GM19035 (cell line): ENCODE measurements at regions not wholly inside any gene's neighbourhood (a gene's known extent, or its start where the extent isn't known, plus 50 kb on each side); places are given as distances from the start of the nearest gene placed in this dataset.
A peak's percentile ranks its signal among the peaks of the same experiment; 100 is the strongest.
"Not testable (repeated sequence)": the region's sequence is repeated elsewhere in the genome, so short reads cannot be mapped to it uniquely, and the experiment has no call there.

ENCODE experiments used
- ATAC-seq: cut with Tn5 transposase; IDR thresholded peaks from one replicate; pipeline ENCODE4 v1.9.1; 2021; ENCODE audit not compliant: unreplicated experiment

DNA sequence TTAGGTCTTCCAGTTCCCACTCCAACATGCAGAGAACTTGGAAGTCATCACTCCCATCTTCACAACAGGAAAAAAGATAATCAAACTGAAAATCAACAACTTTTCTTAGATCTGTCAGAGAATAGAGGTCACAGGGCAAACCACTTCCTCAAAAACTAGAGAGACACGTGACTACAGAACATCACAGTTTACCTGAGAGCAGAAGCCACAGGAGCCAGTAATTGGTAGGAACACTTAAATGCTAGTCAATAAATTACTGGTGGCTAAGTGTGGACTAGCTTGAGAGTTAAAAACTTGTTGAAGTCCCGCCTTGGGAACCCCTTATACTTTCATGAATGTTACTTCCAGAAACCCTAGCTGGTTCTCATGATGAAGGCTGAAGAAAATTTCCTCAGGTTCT lies 81.1 kb downstream of the THSD1 start:
- peak; percentile 81 for ATAC-seq

DNA sequence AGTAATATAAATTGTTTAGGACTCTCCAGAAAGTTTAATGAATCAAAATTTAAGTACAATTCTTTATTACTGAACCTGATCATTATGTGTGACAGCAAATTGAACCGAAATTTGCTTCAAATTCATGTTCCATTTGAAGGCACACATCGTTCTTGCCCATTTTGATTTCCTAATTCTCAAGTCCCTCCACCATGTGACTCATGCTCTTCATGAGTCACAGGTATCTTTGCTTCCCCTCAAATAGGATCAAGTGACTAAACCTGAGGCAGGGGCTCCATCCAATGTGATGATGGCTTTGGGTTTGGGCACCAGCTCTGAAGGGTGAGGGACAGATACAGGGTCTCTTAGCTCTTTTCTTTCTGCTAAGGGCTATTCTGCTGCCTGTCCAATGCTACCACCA lies 86.1 kb downstream of the THSD1 start:
- no peak for ATAC-seq

DNA sequence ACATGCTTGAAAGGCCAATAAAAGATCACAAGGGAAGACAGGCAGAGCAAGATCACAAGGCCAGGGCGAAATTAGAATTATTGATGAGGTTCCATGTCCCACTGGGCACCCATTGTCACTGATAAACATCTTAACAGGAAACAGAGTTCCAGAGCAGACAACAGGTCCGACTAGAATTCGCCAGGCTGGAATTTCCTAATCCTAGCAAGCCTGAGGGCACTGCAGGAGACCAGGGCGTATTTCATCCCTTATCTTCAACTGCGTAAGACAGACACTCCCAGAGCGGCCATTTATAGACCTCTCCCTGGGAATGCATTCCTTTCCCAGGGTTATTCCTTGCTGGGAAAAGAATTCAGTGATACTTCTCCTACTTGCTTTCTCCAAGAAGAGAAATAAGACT lies 96.1 kb downstream of the THSD1 start:
- ATAC-seq = not testable (repeated sequence)

DNA sequence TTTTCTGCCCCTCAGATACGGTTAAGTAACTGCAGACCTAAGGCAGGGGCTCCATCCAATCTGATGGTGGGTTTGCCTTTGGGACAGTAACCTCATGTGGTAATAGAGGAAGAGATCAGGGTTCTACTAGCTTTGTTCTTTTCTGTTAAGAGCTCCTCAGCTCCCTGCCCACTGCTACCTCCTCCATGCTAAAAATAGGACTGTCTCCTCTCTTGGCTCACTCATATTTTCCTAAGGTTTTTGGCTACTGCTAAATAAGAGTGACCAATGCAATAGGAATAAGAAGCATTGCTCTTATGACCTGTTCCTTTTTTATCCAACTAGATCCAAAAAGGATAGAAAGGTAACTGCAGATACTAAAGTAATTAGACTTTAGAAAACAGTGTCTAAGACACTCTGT lies 99.6 kb downstream of the THSD1 start:
- ATAC-seq = not testable (repeated sequence)

DNA sequence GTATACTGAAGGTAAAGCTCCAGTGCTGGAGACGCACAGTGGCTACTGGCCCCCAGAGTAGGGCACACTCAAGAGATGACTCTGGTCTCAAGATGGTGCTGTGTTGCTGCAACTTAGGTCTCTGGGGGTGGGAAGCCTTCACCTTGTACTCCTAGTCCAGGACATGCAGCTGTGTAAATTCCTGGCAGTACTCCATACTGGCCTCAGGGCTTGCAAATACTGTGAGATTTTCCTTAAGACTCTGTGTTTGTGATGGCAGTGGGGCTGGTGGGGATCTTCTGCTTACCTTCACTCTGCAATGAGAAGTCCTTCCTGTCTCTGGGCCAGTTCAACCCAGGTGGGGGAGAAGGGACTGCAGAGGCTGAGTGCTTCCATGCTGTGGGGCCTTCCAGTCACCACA lies 102.9 kb downstream of the THSD1 start:
- ATAC-seq = not testable (repeated sequence)

DNA sequence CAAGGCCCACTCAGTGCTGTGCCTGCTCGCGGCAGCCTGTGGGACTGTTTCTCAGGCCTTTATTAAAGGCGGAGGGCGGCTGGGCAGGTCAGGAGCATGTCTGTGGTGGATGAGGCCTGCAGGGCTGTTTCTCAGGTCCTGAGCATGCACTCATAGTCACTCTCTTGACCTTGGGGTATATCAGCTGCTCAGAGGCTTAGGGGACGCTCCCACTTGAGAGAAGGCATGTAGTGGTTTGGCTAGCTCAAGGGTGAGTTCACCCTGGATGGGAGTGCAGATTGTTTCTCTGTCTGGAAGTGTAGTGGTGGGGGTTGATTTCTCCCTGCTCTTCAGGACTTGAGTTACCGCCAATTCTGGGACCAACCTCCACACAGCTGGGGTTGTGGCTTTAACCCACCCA lies 103.3 kb downstream of the THSD1 start:
- ATAC-seq = not testable (repeated sequence)

DNA sequence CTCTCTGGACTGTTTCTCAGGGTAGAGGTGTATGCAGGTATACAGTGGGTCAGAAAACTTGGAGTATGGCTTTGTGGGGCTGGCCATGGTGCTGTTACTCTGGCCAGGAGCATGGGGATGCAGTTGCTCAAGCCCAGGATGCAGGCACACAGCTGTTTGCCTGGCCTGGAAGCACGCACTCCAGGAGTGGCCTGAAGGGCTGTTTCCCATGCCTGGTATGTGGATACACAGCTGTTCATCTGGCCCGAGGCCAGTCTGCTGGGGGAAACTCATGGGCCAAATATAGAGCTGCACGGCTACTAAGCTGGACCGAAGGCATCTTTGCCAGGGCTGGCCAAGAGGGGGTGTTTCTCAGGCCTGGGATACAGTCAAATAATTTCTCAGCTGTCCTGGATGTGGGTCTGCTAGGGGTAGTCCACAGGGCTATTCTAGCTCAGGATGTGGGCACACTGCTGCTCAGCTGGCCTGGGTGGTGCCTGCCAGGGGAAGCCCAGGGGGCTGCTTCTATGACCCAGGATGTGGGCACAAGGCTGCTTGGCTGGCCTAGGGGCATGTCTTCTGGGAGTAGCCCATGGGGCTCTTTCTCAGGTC lies 104.1 kb downstream of the THSD1 start:
- ATAC-seq = not testable (repeated sequence)

DNA sequence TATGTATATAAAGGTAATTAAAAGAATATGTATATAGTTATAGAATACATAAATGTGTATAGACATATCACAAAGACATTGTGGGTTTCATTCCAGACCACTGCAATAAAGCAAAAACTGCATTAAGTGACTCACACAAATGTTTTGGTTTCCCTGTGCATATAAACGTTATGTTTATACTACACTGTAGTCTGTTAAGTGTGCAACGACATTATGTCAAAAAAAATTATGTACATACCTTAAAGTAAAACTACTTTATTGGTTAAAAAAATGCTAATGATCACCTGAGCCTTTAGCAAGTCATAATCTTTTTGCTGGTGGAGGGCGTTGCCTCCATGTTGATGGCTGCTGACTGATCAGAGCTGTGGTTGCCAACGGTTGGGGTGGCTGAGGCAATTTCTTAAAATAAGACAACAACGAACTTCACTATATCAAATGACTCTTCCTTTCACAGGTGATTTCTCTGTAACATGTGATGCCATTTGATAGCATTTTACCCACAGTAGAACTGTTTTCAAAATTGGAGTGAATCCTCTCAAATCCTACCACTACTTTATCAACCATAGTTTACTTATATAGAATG lies 107.8 kb downstream of the THSD1 start:
- ATAC-seq = not testable (repeated sequence)

DNA sequence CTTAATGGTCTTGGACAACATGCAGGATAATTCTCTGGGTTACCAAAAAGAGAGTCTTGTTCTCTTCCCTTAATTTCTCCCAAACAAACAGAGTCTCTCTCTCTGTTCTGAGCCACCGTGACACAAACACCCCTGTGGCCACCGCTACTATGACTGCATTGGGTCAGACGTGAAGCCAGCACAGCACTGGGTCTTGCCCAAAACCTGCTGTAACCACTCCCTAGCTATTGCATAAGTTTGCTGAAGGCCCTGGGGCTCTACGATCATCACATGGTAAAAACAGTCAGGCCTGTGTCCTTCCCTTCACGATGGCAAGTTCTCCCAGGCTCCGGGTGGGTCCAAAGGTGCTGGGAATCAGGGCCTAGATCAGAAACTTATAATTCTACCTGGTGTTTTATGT lies 117.1 kb downstream of the THSD1 start:
- ATAC-seq = not testable (repeated sequence)

DNA sequence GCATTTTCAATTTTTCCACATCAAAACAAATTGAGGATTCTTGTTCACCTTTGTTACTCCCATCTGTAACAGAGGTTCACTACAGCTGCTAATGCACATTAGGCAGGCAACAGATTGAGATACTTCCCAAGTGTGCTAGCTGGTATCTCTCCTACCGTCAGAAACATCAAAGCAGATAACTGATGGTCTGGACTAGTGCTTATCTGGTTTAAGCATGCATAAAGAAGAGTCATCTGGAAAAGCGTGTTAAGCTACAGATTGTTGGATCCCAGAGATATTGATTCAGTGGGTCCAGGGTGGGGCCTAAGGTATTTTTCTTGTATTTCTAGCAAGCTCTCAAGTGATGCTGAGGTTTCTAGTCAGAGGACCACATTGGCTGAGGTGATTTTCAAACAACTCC lies 122.0 kb upstream of the NEK3 start:
- ATAC-seq = not testable (repeated sequence)

DNA sequence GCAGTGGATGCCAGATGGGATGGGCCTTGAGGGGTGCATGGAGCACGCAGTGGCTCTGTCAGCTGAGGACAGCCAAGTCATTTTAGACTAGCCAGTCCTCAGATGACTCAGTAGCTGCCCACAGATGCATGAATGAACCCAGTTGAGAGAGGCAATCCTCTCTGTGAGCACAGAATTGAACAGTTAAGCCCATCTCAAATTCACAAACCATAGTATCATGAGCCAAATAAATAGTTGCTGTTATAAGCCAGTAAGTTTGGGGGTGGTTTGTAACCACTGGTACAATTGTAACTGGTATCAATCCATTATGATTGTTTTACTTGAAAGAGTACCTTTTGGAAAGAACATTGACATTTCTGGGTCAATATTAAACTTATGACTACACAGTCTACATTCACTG lies 120.0 kb upstream of the NEK3 start:
- not testable (repeated sequence) for ATAC-seq

DNA sequence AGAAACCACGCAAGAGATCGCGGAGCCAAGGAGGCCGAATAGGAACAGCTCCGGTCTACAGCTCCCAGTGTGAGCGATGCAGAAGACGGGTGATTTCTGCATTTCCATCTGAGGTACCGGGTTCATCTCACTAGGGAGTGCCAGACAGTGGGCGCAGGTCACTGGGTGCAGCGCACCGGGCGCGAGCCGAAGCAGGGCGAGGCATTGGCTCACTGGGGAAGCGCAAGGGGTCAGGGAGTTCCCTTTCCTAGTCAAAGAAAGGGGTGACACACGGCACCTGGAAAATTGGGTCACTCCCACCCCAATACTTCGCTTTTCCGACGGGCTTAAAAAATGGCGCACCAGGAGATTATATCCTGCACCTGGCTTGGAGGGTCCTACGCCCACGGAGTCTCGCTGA lies 94.9 kb upstream of the NEK3 start:
- not testable (repeated sequence) for ATAC-seq

DNA sequence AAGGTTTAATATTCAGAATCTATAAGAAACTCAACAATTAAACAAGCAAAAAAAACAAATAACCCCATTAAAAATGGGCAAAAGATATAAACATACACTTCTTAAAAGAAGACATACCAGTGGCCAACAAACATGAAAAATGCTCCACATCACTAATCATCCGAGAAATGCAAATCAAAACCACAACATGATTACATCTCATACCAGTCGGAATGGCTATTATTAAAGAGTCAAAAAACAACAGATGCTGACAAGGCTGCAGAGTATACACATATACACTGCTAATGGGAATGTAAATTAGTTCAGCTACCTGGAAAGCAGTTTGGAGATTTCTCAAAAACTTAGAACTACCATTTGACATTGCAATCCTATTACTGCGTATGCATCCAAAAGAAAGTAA lies 81.4 kb upstream of the NEK3 start:
- peak; percentile 87 for ATAC-seq

DNA sequence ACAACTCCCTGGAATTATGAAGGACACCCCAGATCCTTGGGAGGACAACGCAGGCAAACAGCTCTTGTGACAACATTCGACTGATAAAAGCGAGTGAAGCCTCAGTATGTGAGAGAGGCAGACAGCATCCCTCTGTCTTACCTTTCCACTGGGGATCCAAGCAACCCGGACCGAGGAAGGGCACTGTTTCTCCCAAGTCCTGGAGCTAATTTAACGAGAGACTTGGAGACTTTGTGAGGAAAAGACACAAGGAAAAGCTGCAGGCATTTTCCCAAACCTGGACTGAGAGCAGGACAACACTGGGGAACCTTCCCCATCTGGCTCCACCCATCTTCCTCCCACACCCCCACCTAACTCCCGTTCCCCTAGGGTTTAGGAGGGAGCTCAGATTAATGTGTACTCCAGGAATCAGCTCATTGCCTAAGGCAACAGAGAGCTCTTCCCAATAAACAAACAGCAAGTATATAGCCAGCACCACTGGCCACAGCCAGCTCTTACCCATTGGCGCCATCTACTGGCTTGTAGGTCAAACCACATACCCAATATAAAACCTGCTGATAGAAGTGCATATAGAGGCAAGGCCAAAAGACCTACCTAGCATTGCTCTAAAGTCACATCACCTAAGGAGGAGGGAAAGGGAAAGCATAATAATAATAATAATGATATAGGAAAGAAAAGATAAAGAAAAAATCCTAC lies 76.7 kb upstream of the NEK3 start:
- peak; percentile 58 for ATAC-seq

DNA sequence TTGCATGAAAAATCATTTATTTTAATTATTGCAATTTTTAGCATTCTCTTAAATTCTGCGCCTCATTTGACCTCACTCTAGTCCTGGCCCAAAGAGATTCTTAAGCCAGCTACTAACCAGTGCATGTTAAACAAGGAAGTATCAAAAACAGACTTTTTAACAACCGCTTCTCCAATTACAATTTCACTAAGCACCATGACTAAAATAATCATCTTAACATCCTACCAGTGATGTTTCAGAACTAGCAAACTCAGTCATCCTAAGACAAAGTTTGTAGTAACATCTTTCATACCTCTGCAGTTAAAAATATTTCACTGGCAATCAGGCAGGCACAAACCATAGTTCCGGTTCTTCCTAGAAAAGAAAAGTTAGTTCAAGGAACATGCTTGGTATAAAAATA lies 75.5 kb upstream of the NEK3 start:
- ATAC-seq = not testable (repeated sequence)

DNA sequence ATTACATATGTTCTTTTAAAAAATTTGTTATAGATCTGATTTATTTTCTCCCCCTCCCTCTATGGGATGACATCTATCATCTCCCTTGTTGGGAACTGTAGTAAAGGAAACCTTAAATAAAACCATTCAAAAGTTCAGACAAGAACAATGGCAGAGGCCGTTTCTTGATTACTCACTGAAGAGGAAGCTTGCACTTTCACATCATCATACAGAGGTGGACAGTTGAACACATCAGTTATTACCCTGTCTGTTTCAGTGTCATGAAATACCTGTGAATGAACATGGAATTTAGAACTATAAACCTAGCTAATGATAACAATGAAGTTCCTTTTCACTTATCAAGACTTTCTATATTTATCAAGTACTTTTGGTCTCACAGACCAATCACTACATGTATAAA lies 63.7 kb upstream of the NEK3 start:
- ATAC-seq = not testable (repeated sequence)

DNA sequence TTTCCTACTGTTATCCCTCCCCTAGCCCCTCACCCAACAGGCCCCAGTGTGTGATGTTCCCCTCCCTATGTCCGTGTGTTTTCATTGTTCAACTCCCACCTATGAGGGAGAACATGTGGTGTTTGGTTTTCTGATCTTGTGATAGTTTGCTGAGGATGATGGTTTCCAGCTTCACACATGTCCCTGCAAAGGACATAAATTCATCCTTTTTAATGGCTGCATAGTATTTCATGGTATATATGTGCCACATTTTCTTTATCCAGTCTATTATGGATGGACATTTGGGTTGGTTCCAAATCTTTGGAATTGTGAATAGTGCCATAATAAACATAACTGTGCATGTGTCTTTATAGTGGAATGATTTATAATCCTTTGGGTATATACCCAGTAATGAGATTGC lies 54.5 kb upstream of the NEK3 start:
- not testable (repeated sequence) for ATAC-seq

DNA sequence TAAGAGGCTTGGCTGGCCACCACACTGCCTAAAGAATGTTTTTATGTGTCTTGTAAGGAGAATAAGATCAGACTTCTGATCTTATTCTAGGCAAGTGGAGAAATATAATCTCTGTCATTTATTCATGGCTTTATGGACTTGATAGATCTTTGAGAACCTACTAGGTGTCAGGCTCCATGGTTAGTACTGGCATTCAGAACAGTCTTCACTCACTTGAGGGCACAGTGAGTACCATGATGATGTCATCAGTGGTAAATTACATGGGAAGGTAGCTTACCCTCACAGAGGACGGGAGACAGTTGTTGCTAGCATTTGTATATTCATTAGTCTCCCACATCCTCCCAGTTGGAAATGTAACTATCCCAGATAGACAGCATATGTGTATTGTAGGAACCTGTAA lies 53.5 kb upstream of the NEK3 start:
- not testable (repeated sequence) for ATAC-seq

DNA sequence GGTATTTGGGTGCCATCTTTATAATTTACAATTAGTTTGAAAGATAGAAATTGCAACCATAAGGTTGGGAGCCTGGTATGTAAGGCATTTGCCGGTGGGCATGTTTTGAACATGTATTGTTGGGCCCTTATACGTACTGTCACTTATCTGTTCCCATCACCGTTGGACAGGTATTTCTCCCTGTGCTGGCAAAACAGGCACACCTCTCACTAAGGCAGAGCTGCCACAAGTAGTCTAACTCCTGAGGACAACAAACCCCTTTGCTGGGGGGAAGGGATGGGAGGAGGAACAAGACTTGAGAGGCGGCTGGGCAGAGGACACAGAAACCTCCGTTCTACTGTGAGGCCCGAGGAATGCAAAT lies 52.0 kb upstream of the NEK3 start:
- not testable (repeated sequence) for ATAC-seq

DNA sequence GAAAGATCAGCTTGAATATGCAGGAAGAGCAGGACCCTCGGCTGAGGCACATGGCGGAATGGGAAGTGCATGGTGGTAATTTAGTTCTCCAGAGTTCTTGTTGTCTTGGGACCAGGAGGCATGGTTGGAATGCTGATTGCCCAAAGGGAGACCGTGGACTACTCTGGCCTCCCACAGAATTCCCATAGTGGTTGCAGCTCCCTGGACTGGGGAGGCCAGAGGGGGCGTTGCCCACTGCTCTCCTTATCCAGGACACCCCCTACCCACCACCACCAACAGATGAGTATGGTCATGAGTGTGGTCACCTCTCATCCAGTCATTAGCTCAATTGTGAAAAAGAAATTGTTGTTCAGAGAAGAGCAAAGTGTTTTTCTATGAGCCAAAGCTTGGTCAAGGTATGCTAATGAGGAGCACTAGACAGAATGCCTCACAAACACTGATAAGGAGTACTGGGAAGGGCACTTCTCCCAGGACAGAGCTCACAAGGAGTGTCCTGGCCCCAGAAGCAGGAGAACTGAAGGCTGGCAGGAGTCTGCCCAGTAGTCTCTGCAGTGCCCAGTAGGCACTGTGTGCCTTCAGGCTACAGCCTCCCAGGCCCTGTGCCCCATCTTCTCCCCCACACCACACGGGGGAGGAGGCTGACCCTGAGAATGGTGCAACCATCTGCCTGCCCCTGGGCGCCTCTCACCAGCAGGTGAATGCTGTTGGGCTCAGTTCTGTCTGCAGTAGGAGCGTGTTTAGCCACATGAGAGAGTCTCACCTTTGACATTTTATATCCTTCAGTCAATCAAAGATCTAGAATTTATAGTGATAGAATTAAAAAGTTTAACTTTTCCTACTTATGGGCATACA lies 51.4 kb upstream of the NEK3 start:
- ATAC-seq = not testable (repeated sequence)
